Tibial nerve (tissue), 4 donors: ENCODE measurements at regions not wholly inside any gene's neighbourhood (a gene's known extent, or its start where the extent isn't known, plus 50 kb on each side); places are given as distances from the start of the nearest gene placed in this dataset.

Experiments
- CTCF ChIP-seq, 5 experiments: fragments of 200-600 bp in 3 of 5; fragments of 450-650 bp in 2 of 5; sonication (generic) in 3 of 5; IDR thresholded peaks; one replicate each; pipeline ENCODE4 v1.5.1; 2016 to 2019; ENCODE audit warnings: antibody characterized with exemption in 5 of 5, mild to moderate bottlenecking in 3 of 5, moderate library complexity in 2 of 5
- EP300 ChIP-seq, 2 donors: sonication (generic); formaldehyde crosslinking; IDR thresholded peaks; one replicate each; pipeline ENCODE4 v1.6.1; 2017; ENCODE audit warnings: antibody characterized with exemption in 2 of 2, mild to moderate bottlenecking in 1 of 2
- POLR2A ChIP-seq, 2 donors: fragments of 450-650 bp; IDR thresholded peaks; one replicate each; pipeline ENCODE4 v1.6.1; 2017; ENCODE audit warnings: antibody characterized with exemption in 2 of 2, mild to moderate bottlenecking in 2 of 2, moderate library complexity in 2 of 2

DNA sequence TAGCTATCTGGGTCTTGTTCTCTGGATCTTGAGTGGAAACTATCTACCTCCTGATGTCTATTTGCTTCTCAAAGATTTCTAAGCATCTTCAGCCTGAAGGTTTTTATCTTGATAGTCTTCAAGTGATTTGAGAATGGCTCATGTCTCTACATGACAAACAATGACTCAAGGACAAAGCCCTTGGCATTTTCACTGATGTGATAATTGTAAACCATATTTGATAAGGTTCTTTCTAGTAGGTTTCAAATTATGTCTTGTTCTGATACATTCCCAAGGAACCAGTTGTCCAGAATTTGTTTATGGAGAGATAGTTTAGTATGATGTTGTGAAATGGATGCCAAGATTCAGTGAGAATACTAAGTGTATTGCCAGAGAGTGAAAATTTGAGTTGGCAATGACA is 1079.3 kb upstream of the CDH9 start:
- no peak for TF ChIP-seq CTCF (IDR thresholded peaks at IDR 0.05)
- TF ChIP-seq POLR2A (IDR thresholded peaks at IDR 0.05) = no peak
- no peak for TF ChIP-seq EP300 (IDR thresholded peaks at IDR 0.05)
